Hepatocyte (in vitro differentiated cells): ENCODE measurements at regions not wholly inside any gene's neighbourhood (a gene's known extent, or its start where the extent isn't known, plus 50 kb on each side); places are given as distances from the start of the nearest gene placed in this dataset.

Source experiments
- CTCF ChIP-seq: fragments of 200-600 bp; sonication (generic); IDR thresholded peaks from 2 replicates; pipeline ENCODE4 v1.5.1; 2016; ENCODE audit warnings: antibody characterized with exemption, mild to moderate bottlenecking; ENCODE audit not compliant: poor library complexity
- EZH2 ChIP-seq: fragments of 200-600 bp; sonication (generic); IDR thresholded peaks from 2 replicates; pipeline ENCODE4 v1.6.1; 2016; ENCODE audit warnings: antibody characterized with exemption, mild to moderate bottlenecking, borderline replicate concordance

DNA sequence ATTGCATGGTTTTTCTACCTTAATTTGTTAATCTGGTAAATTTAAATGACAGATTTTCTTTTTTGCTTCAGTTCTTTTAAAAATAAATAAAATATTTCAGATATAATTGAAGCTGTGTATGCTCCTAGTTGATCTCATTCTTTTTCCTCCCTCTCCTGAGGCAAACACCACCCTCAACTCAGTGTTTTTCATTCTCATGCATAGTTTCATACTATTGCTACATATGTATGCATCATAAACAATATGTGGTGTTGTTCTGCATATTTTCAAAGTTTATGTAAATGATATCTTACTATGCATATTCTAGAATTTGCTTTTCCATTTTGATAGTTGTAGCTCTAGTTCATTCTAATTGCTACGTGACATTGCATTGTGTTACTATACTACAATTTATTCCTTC, 257.2 kb upstream of the POU3F1 start:
- TF ChIP-seq EZH2 (no peak), CTCF (no peak)
